PC-9 (cell line): ENCODE measurements at regions not wholly inside any gene's neighbourhood (a gene's known extent, or its start where the extent isn't known, plus 50 kb on each side); places are given as distances from the start of the nearest gene placed in this dataset.

Experiments
- CTCF ChIP-seq: fragments of 200-600 bp; sonication (generic); conservative IDR thresholded peaks from 2 replicates; pipeline ENCODE4 v1.6.1; 2017; ENCODE audit warnings: mixed run types, antibody characterized with exemption, mild to moderate bottlenecking, moderate library complexity
- EZH2 ChIP-seq: fragments of 200-600 bp; sonication (generic); IDR thresholded peaks from 2 replicates; pipeline ENCODE4 v1.8.0; 2017; ENCODE audit warnings: antibody characterized with exemption, low read depth

- no peak for TF ChIP-seq CTCF
- no peak for TF ChIP-seq EZH2
Measured at GRCh38 chr16:62681819-62682218, 645.6 kb upstream of the CDH8 start.
